ENCODE measurements at regions not wholly inside any gene's neighbourhood (a gene's known extent, or its start where the extent isn't known, plus 50 kb on each side); places are given as distances from the start of the nearest gene placed in this dataset.

DNA sequence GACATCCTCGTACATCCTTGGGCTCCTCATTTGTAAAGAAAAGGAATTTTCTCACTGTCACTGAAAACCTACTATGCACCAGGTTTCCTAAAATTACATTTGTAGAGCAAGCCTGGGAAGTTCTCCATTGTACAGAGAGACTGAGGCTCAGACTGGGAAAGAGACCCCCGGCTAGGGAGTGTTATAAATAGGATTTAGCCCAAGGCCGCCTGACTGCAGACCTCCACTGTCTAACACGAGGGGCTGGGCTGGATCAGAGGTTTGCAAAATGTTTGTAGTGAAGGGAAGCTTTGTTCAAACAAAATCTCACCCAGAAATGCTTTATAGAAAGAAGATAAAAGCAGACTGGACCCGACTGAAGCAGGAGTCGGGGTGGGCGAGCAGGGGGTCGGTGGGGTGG is 131.3 kb downstream of the ACTL8 start:
- TF ChIP-seq, protein P1, sequence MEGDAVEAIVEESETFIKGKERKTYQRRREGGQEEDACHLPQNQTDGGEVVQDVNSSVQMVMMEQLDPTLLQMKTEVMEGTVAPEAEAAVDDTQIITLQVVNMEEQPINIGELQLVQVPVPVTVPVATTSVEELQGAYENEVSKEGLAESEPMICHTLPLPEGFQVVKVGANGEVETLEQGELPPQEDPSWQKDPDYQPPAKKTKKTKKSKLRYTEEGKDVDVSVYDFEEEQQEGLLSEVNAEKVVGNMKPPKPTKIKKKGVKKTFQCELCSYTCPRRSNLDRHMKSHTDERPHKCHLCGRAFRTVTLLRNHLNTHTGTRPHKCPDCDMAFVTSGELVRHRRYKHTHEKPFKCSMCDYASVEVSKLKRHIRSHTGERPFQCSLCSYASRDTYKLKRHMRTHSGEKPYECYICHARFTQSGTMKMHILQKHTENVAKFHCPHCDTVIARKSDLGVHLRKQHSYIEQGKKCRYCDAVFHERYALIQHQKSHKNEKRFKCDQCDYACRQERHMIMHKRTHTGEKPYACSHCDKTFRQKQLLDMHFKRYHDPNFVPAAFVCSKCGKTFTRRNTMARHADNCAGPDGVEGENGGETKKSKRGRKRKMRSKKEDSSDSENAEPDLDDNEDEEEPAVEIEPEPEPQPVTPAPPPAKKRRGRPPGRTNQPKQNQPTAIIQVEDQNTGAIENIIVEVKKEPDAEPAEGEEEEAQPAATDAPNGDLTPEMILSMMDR (tag by site-specific recombination; IDR thresholded peaks at IDR 0.05), result no peak
- TF ChIP-seq ZNF664 (tag by site-specific recombination; IDR thresholded peaks at IDR 0.05) (no peak), TCF7L2 (IDR thresholded peaks at IDR 0.05; ENCODE audit: borderline replicate concordance, low read depth, low read length) (no peak), SALL2 (tag by site-specific recombination; IDR thresholded peaks at IDR 0.05; ENCODE audit: borderline replicate concordance) (no peak), ZNF121 (tag by site-specific recombination; IDR thresholded peaks at IDR 0.05) (no peak)
- TF ChIP-seq, protein P2, sequence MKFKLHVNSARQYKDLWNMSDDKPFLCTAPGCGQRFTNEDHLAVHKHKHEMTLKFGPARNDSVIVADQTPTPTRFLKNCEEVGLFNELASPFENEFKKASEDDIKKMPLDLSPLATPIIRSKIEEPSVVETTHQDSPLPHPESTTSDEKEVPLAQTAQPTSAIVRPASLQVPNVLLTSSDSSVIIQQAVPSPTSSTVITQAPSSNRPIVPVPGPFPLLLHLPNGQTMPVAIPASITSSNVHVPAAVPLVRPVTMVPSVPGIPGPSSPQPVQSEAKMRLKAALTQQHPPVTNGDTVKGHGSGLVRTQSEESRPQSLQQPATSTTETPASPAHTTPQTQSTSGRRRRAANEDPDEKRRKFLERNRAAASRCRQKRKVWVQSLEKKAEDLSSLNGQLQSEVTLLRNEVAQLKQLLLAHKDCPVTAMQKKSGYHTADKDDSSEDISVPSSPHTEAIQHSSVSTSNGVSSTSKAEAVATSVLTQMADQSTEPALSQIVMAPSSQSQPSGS (tag by site-specific recombination; IDR thresholded peaks at IDR 0.05; ENCODE audit: low read depth), result no peak
- TF ChIP-seq, protein P3, sequence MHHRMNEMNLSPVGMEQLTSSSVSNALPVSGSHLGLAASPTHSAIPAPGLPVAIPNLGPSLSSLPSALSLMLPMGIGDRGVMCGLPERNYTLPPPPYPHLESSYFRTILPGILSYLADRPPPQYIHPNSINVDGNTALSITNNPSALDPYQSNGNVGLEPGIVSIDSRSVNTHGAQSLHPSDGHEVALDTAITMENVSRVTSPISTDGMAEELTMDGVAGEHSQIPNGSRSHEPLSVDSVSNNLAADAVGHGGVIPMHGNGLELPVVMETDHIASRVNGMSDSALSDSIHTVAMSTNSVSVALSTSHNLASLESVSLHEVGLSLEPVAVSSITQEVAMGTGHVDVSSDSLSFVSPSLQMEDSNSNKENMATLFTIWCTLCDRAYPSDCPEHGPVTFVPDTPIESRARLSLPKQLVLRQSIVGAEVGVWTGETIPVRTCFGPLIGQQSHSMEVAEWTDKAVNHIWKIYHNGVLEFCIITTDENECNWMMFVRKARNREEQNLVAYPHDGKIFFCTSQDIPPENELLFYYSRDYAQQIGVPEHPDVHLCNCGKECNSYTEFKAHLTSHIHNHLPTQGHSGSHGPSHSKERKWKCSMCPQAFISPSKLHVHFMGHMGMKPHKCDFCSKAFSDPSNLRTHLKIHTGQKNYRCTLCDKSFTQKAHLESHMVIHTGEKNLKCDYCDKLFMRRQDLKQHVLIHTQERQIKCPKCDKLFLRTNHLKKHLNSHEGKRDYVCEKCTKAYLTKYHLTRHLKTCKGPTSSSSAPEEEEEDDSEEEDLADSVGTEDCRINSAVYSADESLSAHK (tag by site-specific recombination; IDR thresholded peaks at IDR 0.05), result no peak
